H7 (cell line): ENCODE measurements at regions not wholly inside any gene's neighbourhood (a gene's known extent, or its start where the extent isn't known, plus 50 kb on each side); places are given as distances from the start of the nearest gene placed in this dataset.
"Not testable (repeated sequence)": the region's sequence is repeated elsewhere in the genome, so short reads cannot be mapped to it uniquely, and the experiment has no call there.

Experiments
- DNase-seq: peaks from one replicate; pipeline ENCODE4 v3.0.0; 2012
- H3K27me3 ChIP-seq: 2 replicates; pipeline ENCODE4 v1.6.0; 2011; ENCODE audit warnings: mild to moderate bottlenecking, low read length; ENCODE audit not compliant: control insufficient read depth, insufficient read depth
- H3K36me3 ChIP-seq: replicated peaks from 2 replicates; pipeline ENCODE4 v1.5.1; 2011; ENCODE audit warnings: low read length; ENCODE audit not compliant: control insufficient read depth, insufficient read depth
- H3K4me3 ChIP-seq: 2 replicates; pipeline ENCODE4 v1.5.1; 2011; ENCODE audit warnings: low read depth, mild to moderate bottlenecking, control low read depth, low read length, moderate library complexity; ENCODE audit not compliant: insufficient read depth

- H3K27me3 ChIP-seq, H3K36me3 ChIP-seq, DNase-seq, H3K4me3 ChIP-seq: not testable (repeated sequence)
These were observed 392.3 kb downstream of the PTPRC start for GRCh38 chr1:199031170-199031569.

DNA sequence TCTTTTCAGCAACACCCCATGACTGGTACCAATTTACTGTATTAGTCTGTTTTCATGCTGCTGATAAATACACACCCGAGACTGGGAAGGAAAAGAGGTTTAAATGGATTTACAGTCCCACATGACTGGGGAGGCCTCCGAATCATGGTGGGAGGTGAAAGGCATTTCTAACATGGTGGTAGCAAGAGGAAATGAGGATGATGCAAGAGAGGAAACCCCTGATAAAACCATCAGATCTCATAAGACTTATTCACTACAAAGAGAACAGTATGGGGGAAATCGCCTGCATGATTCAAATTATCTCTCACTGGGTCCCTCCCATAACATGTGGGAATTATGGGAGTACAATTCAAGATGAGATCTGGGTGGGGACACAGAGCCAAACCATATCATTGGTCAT lies 393.6 kb downstream of the PTPRC start:
- H3K27me3 ChIP-seq, H3K4me3 ChIP-seq, H3K36me3 ChIP-seq, DNase-seq: not testable (repeated sequence)

DNA sequence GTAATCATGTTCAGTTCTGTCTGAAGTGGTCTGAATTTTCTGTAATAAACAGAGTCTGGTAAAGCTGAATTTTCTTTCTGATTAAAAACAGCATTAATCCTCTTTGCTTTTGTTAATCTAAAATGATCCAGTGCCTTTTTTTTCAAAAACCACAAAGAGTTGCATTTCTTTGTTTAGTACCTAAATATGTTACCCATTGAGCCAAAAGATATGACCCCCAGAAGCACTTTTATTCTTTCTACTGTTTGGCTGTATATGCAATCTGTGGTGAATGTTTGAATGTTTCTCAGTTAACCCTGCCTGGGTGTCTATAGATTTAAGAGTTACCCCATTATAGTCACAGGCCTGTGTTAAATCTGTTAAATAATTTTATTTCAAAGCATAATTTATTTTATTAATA lies 394.8 kb downstream of the PTPRC start:
- Histone ChIP-seq H3K27me3 (no peaks in the 10 kb centered on the region), H3K36me3 (no peaks in the 10 kb centered on the region), H3K4me3 (no peak overlapping the region)
- DNase-seq: no peak

DNA sequence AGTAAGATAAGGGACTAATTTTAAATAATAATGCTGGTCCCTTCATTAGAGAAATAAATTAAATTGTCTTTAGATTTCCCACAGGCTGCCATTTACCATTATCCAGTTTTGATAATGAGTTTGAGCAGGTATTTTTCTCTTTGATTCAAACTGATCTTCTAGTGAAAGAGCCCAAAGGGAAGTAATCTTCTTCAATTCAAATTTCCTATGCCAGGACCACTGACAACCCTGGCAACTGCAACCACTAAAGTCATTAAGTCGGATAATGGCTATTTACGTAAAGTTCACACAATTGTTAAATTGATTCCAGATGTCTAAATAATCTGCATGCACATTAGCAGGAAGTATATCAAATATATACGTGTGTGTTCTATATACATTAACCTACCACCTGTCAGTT lies 399.3 kb downstream of the PTPRC start:
- H3K4me3 ChIP-seq: no peak overlapping the region
- no peaks in the 10 kb centered on the region for H3K27me3 ChIP-seq
- DNase-seq: no peak
- H3K36me3 ChIP-seq: no peaks in the 10 kb centered on the region

DNA sequence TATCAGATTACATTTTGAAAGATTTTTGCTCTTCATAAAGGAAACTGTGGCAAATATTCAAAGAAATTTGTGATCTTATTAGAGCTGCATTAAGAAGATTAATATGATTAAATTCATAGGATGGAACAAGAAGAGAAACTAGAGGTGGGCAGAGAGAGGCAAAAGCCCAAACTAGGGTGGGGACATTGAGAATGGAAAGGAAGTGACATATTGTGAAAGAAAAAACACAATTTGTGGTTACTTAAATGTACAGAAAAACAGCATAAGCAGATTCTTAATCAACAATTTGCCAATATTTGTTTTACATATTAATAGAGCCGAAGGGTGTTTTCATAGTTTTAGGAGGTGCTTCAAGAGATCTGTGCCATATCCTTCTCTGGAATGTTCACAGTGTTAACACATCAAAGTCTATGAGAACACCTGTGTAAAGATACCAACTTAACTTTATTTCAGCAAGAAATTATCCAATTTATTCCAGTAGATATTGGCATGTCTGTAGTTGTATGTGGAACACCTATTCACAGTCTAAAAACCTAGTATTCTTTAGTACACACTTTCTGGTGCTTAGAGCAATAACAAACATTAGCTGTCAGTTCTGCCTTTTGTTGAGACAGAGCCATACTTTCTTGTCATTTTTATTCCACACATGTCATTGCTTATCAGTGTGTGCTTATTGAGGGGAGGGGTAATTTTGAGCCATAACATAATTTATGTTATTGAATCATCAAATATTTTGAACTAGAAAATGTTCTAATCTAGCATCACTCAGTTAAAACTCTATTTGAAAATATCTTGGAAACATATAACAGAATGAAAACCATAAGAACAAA lies 401.5 kb downstream of the PTPRC start:
- Histone ChIP-seq H3K4me3 (no peak overlapping the region), H3K36me3 (no peaks in the 10 kb centered on the region), H3K27me3 (no peaks in the 10 kb centered on the region)
- no peak for DNase-seq

- Histone ChIP-seq H3K4me3 (no peak overlapping the region), H3K27me3 (no peaks in the 10 kb centered on the region), H3K36me3 (no peaks in the 10 kb centered on the region)
- no peak for DNase-seq
These were observed 402.5 kb downstream of the PTPRC start for GRCh38 chr1:199041173-199041914.

DNA sequence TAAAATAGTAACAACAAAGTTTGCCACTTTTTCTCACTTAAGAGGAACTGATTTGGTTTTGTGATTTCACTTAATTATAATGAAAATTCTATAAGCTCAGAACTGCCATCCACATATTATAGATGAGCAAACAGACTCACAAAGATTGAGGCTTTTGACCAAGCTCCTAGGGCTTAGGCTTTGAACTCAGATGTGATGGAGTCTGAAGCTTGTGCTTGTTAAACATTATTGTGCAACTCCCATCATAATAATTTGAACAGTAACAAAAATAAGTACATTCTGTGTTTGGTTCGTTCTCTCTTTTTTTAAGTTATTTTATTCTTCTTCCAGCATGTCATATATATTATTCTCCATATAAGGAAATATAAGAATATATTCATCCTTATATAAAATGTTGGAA lies 403.4 kb downstream of the PTPRC start:
- Histone ChIP-seq H3K4me3 (no peak overlapping the region), H3K36me3 (no peaks in the 10 kb centered on the region), H3K27me3 (no peaks in the 10 kb centered on the region)
- no peak for DNase-seq

DNA sequence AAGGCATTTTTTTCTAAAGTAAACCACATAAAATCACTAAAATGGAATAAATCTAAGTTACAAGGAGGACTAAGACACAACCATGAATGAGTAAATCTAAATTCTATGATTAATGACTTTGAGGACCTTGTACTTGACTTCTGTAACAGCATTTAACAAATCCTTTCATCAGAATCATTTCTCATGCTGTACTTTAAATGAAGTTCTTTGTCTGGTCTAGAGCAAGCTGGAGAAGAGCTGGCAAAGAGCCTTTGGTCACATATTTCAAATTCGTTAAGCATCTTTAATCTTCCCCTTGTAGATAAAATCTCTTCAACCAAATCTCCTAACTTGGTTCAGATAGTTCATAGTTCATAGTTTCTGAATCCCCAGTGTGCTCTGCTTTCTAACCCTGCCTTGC lies 405.4 kb downstream of the PTPRC start:
- Histone ChIP-seq H3K4me3 (no peak overlapping the region), H3K36me3 (no peaks in the 10 kb centered on the region), H3K27me3 (no peaks in the 10 kb centered on the region)
- no peak for DNase-seq

DNA sequence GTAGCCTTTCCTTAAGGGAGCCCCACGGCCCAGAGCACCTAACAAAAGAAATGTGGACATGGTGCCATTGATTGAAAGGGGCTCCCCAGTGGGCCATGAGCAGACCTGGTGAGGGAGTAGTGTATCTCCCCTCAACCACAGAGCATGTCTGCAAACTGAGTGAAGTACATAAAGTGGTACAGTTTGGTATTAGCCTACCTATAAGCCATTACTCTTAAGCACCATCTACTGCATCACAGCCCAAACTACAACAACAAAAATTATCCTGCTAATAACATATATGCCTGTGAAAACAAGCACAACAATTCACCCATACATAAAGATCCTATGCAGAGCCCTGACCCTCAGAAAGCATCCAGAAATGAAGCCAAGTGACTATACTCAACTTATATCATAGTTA lies 407.8 kb downstream of the PTPRC start:
- no peak for DNase-seq
- Histone ChIP-seq H3K4me3 (no peak overlapping the region), H3K36me3 (no peaks in the 10 kb centered on the region), H3K27me3 (no peaks in the 10 kb centered on the region)

DNA sequence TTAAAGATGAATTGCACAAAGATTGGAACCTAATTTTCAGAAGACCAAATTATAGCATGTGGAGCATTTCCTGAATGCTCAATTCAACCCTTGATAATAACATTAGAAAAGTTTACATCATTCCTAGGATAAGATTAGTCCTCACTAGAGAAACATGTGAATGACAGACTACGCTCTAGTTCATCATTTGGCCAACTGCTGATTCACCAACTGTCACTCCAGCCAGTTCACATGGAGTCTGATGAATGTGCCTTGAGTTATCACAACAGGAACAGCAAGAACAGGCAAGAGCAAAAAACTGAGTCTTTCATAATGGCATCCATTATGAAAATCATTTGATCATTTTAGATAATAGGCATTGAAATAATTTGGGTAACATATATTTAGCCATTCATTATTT lies 415.9 kb downstream of the PTPRC start:
- Histone ChIP-seq H3K4me3 (no peak overlapping the region), H3K27me3 (no peaks in the 10 kb centered on the region), H3K36me3 (no peaks in the 10 kb centered on the region)
- no peak for DNase-seq

- Histone ChIP-seq H3K27me3 (no peaks in the 10 kb centered on the region), H3K4me3 (no peak overlapping the region), H3K36me3 (no peaks in the 10 kb centered on the region)
- DNase-seq: no peak
These were observed 418.5 kb downstream of the PTPRC start for GRCh38 chr1:199057322-199057721.

GRCh38 chr1:199058281-199058680 lies 419.4 kb downstream of the PTPRC start:
- Histone ChIP-seq H3K4me3 (no peak overlapping the region), H3K36me3 (no peaks in the 10 kb centered on the region), H3K27me3 (no peaks in the 10 kb centered on the region)
- DNase-seq: no peak

DNA sequence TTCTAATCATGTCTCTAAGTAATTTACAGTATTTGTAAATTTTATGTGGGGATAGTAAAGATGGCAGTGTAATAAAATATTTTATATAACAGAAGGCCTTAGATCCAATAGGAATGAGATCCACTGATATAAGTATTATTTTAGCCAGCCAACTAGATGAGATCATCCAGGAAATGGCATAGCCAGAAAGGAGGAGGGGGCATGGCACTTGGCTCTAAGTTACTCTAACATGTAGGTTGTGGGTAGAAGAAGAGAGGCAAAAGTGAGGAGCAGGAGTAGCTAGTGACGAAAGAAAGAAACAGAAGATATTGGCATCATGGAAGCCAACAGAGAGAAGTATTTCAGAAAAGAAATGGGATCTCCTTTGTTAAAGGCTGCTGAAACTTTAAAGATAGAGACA lies 426.1 kb downstream of the PTPRC start:
- DNase-seq: no peak
- no peaks in the 10 kb centered on the region for H3K36me3 ChIP-seq
- H3K27me3 ChIP-seq: no peaks in the 10 kb centered on the region
- H3K4me3 ChIP-seq: no peak overlapping the region

DNA sequence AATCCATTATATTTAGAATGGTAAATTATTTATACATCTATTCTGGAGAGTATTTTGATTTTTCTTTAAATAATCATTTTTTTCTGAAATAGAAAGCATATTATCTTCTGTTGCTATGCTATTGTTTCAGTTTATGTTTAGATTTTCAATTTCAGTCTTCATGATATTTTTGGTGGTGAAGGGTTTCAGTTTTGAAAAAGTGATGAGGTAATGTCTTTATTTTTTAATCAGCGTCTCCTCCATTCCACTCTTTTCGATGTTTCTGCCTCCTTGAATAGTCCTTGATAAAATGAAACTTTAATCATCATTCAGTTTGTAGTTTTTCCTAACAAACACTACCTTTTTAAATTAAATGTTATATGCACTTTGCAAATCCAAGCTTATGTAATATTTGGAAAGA lies 428.6 kb downstream of the PTPRC start:
- DNase-seq: no peak
- Histone ChIP-seq H3K4me3 (no peak overlapping the region), H3K27me3 (no peaks in the 10 kb centered on the region), H3K36me3 (no peaks in the 10 kb centered on the region)

GRCh38 chr1:199071080-199071479 lies 432.2 kb downstream of the PTPRC start:
- DNase-seq: no peak
- H3K36me3 ChIP-seq: no peaks in the 10 kb centered on the region
- H3K27me3 ChIP-seq: no peaks in the 10 kb centered on the region
- no peak overlapping the region for H3K4me3 ChIP-seq
